Posterior vena cava (tissue), 2 donors: ENCODE measurements at regions not wholly inside any gene's neighbourhood (a gene's known extent, or its start where the extent isn't known, plus 50 kb on each side); places are given as distances from the start of the nearest gene placed in this dataset.

ENCODE experiments used
- DNase-seq: peaks from one replicate; pipeline ENCODE4 v3.0.0-alpha.2; 2020; ENCODE audit warnings: low spot score
- intact Hi-C, 2 donors: fragments of 100-400 bp; cut with DNase I; formaldehyde crosslinking; loops; one replicate each; pipeline versions ENCODE4 v1.14.1 to v1.14.2; 2022 to 2023
- donor health status: DM: yes; HTN: yes; CAD: no.
- donor health status: DM: yes; HTN: yes; CAD: no.

GRCh38 chr2:181818840-181819239 is 72.7 kb upstream of the ITPRID2 start:
- DNase-seq: no peak
- intact Hi-C loops: no loop called here

GRCh38 chr2:181821049-181821448 is 70.5 kb upstream of the ITPRID2 start:
- intact Hi-C loops: no loop called here
- no peak for DNase-seq

GRCh38 chr2:181822097-181822496 is 69.4 kb upstream of the ITPRID2 start:
- DNase-seq: no peak
- intact Hi-C loops: no loop called here

GRCh38 chr2:181823405-181823804 is 68.1 kb upstream of the ITPRID2 start:
- intact Hi-C loops: no loop called here
- no peak for DNase-seq

- DNase-seq: no peak
- intact Hi-C loops: no loop called here
Measured at GRCh38 chr2:181828122-181828705, 63.3 kb upstream of the ITPRID2 start.

GRCh38 chr2:181829230-181829629 is 62.3 kb upstream of the ITPRID2 start:
- intact Hi-C loops: no loop called here
- no peak for DNase-seq

- intact Hi-C loops: no loop called here
- DNase-seq: no peak
Measured at GRCh38 chr2:181832015-181832414, 59.5 kb upstream of the ITPRID2 start.

GRCh38 chr2:181836583-181836982 is 54.9 kb upstream of the ITPRID2 start:
- intact Hi-C loops: no loop called here
- DNase-seq: no peak

GRCh38 chr2:181837563-181837962 is 54.0 kb upstream of the ITPRID2 start:
- DNase-seq: no peak
- intact Hi-C loops: no loop called here

GRCh38 chr2:181839811-181840210 is 51.7 kb upstream of the ITPRID2 start:
- intact Hi-C loops: no loop called here
- no peak for DNase-seq

GRCh38 chr2:181841079-181841478 is 50.5 kb upstream of the ITPRID2 start:
- DNase-seq: no peak
- intact Hi-C loops: no loop called here
